ENCODE measurements at regions not wholly inside any gene's neighbourhood (a gene's known extent, or its start where the extent isn't known, plus 50 kb on each side); places are given as distances from the start of the nearest gene placed in this dataset.
"Not testable (repeated sequence)": the region's sequence is repeated elsewhere in the genome, so short reads cannot be mapped to it uniquely, and the experiment has no call there.

- no peak for DNase-seq (ENCODE audit: low read depth)
- no peak overlapping the region for H3K4me3 ChIP-seq (ENCODE audit: low read length)
- TF ChIP-seq CTCF (conservative IDR thresholded peaks at IDR 0.05; ENCODE audit: low read depth, low read length): no peak
These were observed 327.9 kb upstream of the ADAMTS9 start for GRCh38 chr3:65015711-65016110.

DNA sequence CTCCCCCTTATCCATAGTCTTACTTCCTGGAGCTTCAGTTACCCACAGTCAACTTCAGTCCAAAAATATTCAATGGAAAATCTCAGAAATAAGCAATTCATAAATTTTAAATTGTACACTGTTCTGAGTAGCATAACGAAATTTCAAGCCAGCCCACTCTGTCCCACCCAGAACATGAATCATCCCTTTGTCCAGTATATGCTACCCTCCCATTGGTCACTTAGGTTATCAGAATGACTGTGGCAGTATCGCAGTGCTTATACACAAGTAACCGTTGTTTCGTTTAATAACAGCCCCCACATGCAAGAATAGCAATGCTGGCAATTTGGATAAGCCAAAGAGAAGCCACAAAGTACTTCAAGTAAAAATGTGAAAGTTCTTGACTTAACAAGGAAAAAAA, 325.3 kb upstream of the ADAMTS9 start:
- no peak overlapping the region for H3K4me3 ChIP-seq (ENCODE audit: low read length)
- no peak for TF ChIP-seq CTCF (conservative IDR thresholded peaks at IDR 0.05; ENCODE audit: low read depth, low read length)
- DNase-seq (ENCODE audit: low read depth): no peak

DNA sequence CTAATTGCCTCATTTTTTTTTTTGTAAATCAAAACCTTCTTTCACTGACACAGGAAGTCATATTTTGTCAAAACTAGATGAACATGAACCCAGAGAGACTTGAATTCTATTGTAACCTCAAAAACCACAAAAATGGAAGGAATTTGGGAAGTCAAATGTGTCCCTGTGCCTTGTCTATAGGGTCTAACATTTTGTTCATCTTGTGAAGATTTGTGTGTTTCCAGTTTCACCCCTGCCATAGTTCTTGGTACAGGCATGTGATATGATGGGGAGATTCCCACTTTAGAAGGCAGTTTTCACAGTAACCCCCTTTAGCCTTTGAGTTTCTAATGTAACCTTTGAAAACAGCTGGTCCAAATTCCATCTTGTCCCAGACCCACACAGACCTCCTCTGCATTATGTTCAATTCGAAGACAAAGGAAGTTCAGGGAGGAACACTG, 318.5 kb upstream of the ADAMTS9 start:
- TF ChIP-seq CTCF (conservative IDR thresholded peaks at IDR 0.05; ENCODE audit: low read depth, low read length): no peak
- no peak for DNase-seq (ENCODE audit: low read depth)
- H3K4me3 ChIP-seq (ENCODE audit: low read length): no peak overlapping the region

DNA sequence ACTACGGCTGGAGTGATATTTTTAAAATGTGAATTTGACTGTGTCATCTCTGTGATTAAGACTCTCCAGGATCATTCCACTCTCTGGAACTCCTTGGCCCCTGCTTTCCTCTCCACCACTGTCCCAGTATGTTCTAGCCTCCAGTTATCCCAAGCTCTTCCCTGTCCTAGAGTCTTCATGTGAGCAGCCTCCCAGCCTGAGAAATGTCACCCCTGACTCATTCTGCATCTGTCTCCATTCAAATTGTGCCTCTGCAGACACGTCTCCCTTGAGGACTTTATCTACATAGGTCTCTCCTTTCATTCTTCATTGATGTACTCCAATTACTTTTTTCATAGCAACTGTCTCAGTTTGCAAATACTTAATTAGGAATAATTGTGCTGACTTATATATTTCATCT, 317.7 kb upstream of the ADAMTS9 start:
- no peak overlapping the region for H3K4me3 ChIP-seq (ENCODE audit: low read length)
- DNase-seq (ENCODE audit: low read depth): no peak
- TF ChIP-seq CTCF (conservative IDR thresholded peaks at IDR 0.05; ENCODE audit: low read depth, low read length): no peak

- no peak for DNase-seq (ENCODE audit: low read depth)
- TF ChIP-seq CTCF (conservative IDR thresholded peaks at IDR 0.05; ENCODE audit: low read depth, low read length): no peak
- H3K4me3 ChIP-seq (ENCODE audit: low read length): no peak overlapping the region
These were observed 317.0 kb upstream of the ADAMTS9 start for GRCh38 chr3:65004795-65005295.

DNA sequence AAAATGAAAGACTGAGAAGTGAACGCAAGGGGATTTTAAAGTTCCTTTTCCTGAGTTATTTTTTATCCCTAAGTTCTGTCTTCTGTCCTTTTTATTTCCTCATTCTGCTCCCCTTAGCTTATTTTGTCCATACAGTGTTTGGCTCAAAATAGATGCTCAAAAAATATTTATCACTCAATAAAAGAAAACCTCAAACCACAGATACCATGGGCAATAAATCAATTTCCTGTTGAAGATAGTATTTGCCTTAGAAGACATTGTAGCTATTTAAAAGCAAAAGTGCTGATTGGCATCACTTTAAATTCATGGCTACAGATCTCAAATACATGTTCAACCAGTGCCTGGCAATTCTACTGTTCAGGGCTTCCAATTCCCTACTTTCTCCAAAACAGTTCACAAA, 316.5 kb upstream of the ADAMTS9 start:
- TF ChIP-seq CTCF (conservative IDR thresholded peaks at IDR 0.05; ENCODE audit: low read depth, low read length): no peak
- no peak for DNase-seq (ENCODE audit: low read depth)
- no peak overlapping the region for H3K4me3 ChIP-seq (ENCODE audit: low read length)

- not testable (repeated sequence) for H3K4me3 ChIP-seq (ENCODE audit: low read length)
These were observed 313.3 kb upstream of the ADAMTS9 start for GRCh38 chr3:65001119-65001518.

DNA sequence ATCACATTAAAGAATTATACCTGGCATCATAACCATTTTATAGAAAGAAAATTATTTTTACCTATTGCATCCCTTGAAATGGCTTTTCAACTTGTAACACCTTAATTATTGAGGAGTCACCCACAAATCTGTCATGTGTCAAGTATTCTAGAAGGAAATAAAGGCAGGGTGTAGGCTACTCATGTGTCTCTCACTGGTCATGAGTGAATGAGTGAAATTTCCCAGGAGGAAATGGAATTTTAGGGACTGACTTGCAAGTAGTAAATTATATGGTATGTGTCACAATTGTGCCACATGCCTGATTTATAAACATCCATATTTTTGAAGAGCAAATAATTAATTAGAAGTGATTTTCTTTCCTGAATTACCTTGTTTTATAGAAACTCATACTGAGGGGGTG, 310.5 kb upstream of the ADAMTS9 start:
- H3K4me3 ChIP-seq (ENCODE audit: low read length): no peak overlapping the region
- DNase-seq (ENCODE audit: low read depth): no peak
- no peak for TF ChIP-seq CTCF (conservative IDR thresholded peaks at IDR 0.05; ENCODE audit: low read depth, low read length)

More at GRCh38 chr3:65001119-65001518, 313.3 kb upstream of the ADAMTS9 start:
- not testable (repeated sequence) for DNase-seq (ENCODE audit: low read depth)
